HG03520 (cell line): ENCODE measurements at regions not wholly inside any gene's neighbourhood (a gene's known extent, or its start where the extent isn't known, plus 50 kb on each side); places are given as distances from the start of the nearest gene placed in this dataset.
"Not testable (repeated sequence)": the region's sequence is repeated elsewhere in the genome, so short reads cannot be mapped to it uniquely, and the experiment has no call there.

Experiments used
- ATAC-seq: cut with Tn5 transposase; IDR thresholded peaks from one replicate; pipeline ENCODE4 v1.9.1; 2021; ENCODE audit warnings: mild to moderate bottlenecking, moderate library complexity; ENCODE audit not compliant: unreplicated experiment

GRCh38 chr15:88994286-88994685 lies 81.1 kb upstream of the MFGE8 start:
- ATAC-seq, result no peak

GRCh38 chr15:88995449-88995848 lies 82.3 kb upstream of the MFGE8 start:
- ATAC-seq, result no peak

- ATAC-seq, result no peak
Observed at GRCh38 chr15:88997531-88997930, 84.4 kb upstream of the MFGE8 start.

GRCh38 chr15:88998980-88999713 lies 86.0 kb upstream of the MFGE8 start:
- no peak for ATAC-seq

- ATAC-seq, result not testable (repeated sequence)
Observed at GRCh38 chr15:89001708-89002275, 86.5 kb upstream of the ABHD2 start.

DNA sequence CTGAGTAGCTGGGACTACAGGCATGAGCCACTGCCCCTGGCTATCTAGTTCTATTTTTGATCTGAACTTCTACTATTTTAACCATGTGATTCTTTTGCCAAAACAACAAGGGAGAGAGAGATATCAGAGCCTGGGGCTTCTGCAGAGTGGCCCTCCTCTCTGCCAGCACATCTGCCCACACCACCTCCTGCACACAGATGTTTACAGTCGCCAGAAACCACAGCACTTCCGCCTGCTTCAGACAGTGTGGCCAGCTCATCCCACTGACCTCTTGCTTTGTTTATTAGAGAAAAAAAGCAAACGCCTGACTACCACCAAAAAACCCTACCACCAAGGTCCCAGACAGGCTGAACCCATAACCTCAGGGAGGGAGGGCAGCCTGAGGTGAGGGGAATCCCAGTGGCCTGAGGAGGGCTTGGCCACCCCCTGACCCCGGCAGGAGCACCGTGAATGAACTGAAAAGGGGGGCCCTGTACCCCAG lies 85.9 kb upstream of the ABHD2 start:
- ATAC-seq, result peak; percentile 72

- peak; percentile 14 for ATAC-seq
Observed at GRCh38 chr15:89002830-89003229, 85.4 kb upstream of the ABHD2 start.

DNA sequence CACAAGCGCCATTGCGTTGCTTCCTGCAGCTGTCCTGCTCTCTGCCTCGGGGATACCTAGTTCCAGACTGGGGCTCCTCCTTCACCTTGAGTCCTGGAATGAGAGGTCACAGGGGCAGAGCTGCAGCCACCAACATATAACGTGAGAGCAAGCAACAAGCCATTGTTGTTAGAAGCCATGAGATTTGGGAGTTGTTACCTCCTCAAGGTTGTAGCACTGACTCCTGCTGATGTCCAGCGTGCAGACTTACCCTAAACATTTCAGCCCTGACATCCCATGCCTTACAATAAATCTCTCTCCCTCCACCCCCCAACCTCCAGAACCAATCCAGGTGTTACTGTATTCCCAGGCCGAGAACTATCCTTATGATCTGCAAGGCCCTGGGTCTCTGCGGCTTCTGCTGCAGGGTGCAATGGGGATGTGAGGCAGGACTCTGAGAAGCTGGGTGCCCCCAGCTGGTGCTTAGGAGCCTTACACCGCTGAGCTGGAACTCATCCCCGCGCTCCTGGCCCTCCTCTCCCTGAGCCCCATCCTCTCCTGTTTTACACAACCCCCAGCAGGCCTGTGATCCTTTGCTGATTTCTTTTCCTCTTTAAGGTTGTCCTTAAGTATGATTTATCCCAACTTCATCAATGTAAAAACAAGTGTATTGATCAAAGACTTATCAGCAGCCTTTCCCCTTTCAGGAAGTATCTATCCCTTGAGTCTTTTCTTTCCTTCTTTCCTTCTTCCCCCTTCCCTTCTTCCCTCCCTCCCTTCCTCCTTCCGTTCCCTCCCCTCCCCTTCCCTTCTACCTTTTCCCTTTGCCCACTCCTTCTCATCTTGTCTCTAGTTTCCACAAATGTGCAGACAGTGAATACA lies 84.2 kb upstream of the ABHD2 start:
- no peak for ATAC-seq

GRCh38 chr15:89004726-89005030 lies 83.6 kb upstream of the ABHD2 start:
- no peak for ATAC-seq

DNA sequence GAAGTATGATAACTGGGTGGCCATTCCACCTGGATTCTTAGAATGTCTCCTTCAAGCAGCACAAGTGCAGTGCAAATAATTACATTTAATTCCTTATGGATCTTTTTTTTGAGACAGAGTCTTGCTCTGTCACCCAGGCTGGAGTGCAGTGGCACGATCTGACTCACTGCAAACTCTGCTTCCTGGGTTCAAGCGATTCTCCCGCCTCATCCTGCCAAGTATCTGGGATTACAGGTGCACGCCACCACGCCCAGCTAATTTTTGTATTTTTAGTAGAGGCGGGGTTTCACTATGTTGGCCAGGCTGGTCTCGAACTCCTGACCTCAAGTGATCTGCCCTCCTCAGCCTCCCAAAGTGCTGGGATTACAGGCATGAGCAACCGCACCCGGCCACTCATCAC lies 80.7 kb upstream of the ABHD2 start:
- not testable (repeated sequence) for ATAC-seq

- no peak for ATAC-seq
Observed at GRCh38 chr15:89007989-89008388, 80.3 kb upstream of the ABHD2 start.

DNA sequence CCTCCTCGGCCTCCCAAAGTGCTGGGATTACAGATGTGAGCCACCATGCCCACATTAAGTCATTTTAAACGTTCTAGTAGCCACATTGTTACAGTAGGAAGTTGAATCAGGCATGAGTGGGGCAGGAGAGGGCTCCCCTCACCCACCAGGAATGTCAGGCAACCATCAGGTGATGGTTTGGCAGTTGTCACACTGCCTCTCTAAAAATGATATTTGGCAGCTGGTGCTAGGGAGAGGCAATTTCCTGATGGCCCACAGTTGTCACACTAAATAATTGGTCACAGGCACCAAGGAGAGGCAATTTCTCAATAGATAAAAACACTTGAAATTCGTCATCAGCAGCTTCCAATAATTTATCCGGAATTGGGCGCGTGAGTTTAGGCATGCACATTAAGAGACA lies 79.2 kb upstream of the ABHD2 start:
- no peak for ATAC-seq

- ATAC-seq, result no peak
Observed at GRCh38 chr15:89015412-89016097, 72.7 kb upstream of the ABHD2 start.

DNA sequence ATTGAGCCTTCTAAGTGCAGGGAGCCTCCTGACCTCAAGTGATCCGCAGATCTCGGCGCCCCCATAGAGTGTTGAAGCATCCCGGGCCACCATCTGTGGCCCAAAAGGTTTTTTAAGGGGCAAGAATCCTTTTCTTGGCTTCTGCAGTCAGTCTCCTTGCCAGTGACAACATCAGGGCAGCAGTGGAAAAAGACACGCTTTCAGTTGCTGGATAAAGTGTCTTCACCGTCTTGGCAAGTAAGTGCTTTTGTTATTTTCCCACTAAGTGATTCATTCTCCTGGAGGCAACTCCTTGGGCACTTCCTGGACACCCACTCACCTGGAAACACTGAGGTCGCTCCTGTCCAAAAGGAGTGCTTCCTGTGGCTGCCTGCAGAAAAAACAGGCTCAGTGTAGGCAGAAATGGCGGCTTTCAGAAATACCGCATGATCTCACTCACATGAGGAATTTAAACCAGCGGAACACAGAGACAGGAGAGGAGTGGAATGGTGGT lies 71.7 kb upstream of the ABHD2 start:
- ATAC-seq, result no peak

- ATAC-seq, result peak; percentile 58
Observed at GRCh38 chr15:89017370-89018066, 70.7 kb upstream of the ABHD2 start.

DNA sequence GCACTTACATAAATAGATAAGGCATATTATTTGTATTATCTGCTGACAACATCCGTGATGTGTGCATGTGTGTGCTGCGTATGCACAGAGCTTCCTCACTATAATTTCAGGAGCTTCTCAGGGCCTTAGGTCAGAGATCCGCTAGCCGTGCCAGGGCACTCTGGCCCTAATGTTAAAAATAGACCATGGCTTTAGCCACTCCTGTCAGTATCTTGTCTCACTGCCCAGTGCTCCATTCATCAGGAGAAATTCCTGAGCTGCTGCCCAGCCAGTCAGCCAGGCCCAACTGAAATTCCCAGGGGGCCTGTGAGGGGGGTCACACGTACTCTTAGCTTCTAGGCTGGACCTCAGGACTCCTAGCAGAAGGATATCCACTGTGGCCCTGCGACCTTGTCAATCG lies 70.0 kb upstream of the ABHD2 start:
- ATAC-seq, result no peak

GRCh38 chr15:89019436-89019835 lies 68.8 kb upstream of the ABHD2 start:
- no peak for ATAC-seq

GRCh38 chr15:89021224-89021623 lies 67.0 kb upstream of the ABHD2 start:
- no peak for ATAC-seq

DNA sequence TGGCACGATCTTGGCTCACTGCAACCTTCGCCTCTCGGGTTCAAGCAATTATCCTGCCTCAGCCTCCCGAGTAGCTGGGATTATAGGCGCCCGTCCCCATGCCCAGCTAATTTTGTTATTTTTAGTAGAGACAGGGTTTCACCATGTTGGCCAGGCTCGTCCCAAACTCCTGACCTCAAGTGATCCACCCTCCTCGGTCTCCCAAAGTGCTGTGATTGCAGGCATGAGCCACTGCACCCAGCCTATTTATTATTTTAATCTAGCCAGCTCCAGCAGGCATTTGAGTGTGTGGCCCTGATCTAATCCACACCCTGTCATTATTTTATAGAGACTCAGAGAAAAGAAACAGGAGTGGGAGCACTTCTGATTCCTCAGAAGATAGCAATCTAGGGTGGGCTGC lies 66.4 kb upstream of the ABHD2 start:
- not testable (repeated sequence) for ATAC-seq

DNA sequence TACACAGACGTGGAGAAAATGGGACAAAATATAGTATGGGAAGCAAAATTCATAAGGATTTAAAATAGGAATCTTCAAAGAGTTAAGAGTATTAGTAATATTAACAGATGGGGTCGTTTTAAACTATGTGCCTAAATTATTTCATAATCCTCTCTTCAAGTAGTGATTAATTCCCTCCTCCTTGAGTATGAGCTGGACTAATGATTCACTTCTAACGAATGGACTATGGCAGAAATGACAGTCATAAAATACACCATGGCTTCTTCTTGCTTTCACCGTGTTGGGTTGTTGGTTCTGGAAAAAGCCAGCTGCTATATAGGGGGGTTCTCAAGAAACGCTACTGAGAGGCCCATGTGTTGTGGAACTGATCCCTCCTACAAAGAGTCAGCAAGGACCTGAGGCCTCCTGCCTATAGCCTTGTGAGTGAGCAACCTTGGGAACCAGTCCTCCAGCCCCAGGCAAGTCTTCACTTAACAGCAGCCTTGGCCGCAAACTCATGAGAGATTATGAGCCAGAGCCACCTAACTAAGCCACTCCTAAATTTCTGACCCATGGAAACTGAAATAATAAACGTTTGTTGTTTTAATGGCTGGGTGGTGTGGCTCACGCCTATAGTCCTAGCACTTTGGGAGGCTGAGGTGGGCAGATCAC lies 64.8 kb upstream of the ABHD2 start:
- ATAC-seq, result no peak
